Activated naive CD4-positive, alpha-beta T cell treated with Interleukin-2 at 50 U/mL for 16 hours (primary cell): ENCODE measurements at regions not wholly inside any gene's neighbourhood (a gene's known extent, or its start where the extent isn't known, plus 50 kb on each side); places are given as distances from the start of the nearest gene placed in this dataset.
"Not testable (repeated sequence)": the region's sequence is repeated elsewhere in the genome, so short reads cannot be mapped to it uniquely, and the experiment has no call there.

Experiments used
- DNase-seq: peaks from one replicate; pipeline ENCODE4 v3.0.0-alpha.2; 2020

GRCh38 chr5:101929628-101930027 lies 366.5 kb downstream of the SLCO4C1 start:
- no peak for DNase-seq

GRCh38 chr5:101917166-101917565 lies 378.9 kb downstream of the SLCO4C1 start:
- DNase-seq = no peak

DNA sequence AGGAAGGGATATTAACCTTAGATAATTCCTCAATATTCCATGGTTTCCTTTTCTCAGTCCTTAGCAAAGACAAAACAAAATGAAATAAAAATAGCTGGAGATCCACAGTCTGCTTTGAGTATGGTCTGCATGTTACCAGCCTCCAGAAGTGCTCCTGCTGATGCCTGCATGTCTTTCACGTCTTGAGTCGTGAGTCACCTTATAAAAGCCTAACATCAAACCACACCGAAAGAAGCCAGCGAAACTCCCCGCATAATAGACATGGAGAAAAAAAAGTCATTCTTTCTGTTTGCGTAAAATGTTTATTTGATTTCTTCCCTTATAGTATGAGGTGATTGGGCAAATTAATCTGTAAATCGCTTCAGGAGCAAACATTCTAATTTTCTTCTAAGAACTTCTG lies 380.5 kb downstream of the SLCO4C1 start:
- no peak for DNase-seq

- DNase-seq = no peak
Measured at GRCh38 chr5:101904736-101905135, 391.3 kb downstream of the SLCO4C1 start.

- DNase-seq = no peak
Measured at GRCh38 chr5:101897914-101898313, 398.2 kb downstream of the SLCO4C1 start.

DNA sequence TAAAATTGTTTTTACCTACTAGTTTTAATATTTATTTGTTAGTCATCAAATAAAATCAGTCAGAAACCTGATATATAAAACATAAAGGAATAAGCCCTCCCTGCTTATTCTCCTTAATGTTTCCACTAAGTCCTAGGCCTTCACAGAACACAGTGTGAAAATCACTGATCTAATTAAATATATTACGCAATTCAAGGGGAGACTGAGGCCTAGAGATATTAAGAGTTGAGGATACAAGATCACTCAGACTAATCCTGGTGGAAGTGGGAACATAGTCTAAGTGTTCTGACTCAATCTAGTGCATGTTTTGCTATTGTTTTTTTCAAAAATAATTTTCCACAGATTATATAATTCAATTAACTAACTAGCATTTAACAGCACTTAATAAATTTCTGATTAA lies 401.1 kb downstream of the SLCO4C1 start:
- no peak for DNase-seq

- DNase-seq = no peak
Measured at GRCh38 chr5:101878190-101878589, 417.9 kb downstream of the SLCO4C1 start.

- no peak for DNase-seq
Measured at GRCh38 chr5:101877451-101877850, 418.6 kb downstream of the SLCO4C1 start.

- DNase-seq = no peak
Measured at GRCh38 chr5:101866473-101866872, 429.6 kb downstream of the SLCO4C1 start.

DNA sequence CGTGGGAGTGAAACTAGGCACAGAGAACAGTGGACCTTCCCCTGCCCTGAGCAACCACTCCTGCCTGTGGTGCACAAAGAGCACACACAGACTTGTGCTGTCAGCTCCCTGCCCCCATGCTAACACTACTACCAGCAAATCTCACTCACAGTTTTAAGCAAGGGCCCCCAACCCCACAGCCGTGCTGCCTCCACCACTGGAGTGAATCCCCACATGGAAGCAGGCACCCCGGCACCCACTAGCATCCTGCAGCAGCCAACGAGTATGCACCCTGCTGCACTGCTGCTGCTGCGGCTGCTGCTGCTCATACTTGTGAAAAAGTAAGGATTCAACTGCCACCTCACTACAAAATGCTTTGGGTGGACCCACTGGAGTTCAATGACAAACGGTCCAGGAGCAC lies 435.5 kb downstream of the SLCO4C1 start:
- DNase-seq = no peak

DNA sequence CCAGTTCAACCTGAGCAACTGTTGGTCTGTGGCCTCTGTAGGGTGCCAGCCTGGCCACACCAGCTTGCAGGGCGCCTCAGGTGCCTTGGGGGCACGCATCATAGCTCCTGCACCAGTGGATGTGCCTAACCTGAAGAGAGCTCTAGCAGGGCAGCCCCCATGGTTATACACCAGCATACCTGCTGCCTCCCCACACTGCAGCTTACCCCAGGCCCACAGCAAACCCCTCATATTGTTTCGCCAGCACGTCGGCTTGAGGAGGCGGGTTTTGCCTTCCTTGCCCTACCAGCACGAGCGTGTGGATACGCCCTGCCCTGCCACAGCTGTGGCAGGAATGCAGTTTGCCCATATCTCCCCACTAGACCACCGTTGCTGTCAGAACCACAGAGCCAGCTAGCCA lies 435.9 kb downstream of the SLCO4C1 start:
- no peak for DNase-seq

- DNase-seq = no peak
Measured at GRCh38 chr5:101846496-101846895, 449.6 kb downstream of the SLCO4C1 start.

DNA sequence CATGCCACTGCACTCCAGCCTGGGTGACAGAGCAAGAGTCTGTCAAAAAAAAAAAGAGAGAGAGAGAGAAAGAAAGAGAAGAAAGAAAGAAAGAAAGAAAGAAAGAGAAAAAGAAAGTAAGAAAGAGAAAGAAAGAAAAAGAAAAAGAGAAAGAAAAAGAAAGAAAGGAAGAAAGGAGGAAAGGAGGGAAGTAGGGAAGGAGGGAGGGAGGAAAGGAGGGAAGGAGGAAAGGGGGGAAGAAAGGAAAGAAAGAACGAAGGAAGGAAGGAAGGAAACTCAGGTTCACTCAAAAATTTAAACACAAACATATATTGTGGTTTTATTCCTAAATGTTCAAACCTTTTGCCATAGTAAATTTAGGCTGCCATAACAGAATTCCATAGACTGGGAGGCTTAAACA lies 453.0 kb downstream of the SLCO4C1 start:
- no peak for DNase-seq

DNA sequence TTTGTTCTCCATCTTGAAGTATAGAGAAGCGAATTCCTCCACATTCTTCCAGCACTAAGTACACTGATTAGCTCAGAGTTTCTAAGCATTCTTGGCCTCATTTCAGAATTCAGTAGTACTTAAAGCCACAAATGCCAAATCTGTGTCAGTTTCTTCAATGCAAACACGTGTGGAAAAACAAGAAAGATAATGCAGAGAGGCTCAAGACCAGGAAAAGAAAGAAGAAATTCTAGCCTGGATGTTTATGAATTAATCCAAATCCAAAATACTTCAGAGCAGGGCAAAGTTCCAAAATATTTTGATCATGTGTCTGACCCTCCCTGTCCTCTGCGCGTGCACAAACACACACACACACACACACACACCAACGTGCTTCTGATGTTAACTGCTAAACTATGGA lies 457.6 kb downstream of the SLCO4C1 start:
- DNase-seq = no peak

- no peak for DNase-seq
Measured at GRCh38 chr5:101829255-101829654, 466.8 kb downstream of the SLCO4C1 start.

- DNase-seq = no peak
Measured at GRCh38 chr5:101811466-101811865, 484.6 kb downstream of the SLCO4C1 start.

- DNase-seq = no peak
Measured at GRCh38 chr5:101806410-101806809, 489.7 kb downstream of the SLCO4C1 start.

GRCh38 chr5:101796427-101796826 lies 499.7 kb downstream of the SLCO4C1 start:
- DNase-seq = no peak

- no peak for DNase-seq
Measured at GRCh38 chr5:101788797-101789196, 507.3 kb downstream of the SLCO4C1 start.

GRCh38 chr5:101785090-101785489 lies 511.0 kb downstream of the SLCO4C1 start:
- DNase-seq = no peak

GRCh38 chr5:101783241-101784013 lies 512.7 kb downstream of the SLCO4C1 start:
- no peak for DNase-seq

GRCh38 chr5:101782352-101783103 lies 513.6 kb downstream of the SLCO4C1 start:
- no peak for DNase-seq

- no peak for DNase-seq
Measured at GRCh38 chr5:101751105-101751504, 545.0 kb downstream of the SLCO4C1 start.

DNA sequence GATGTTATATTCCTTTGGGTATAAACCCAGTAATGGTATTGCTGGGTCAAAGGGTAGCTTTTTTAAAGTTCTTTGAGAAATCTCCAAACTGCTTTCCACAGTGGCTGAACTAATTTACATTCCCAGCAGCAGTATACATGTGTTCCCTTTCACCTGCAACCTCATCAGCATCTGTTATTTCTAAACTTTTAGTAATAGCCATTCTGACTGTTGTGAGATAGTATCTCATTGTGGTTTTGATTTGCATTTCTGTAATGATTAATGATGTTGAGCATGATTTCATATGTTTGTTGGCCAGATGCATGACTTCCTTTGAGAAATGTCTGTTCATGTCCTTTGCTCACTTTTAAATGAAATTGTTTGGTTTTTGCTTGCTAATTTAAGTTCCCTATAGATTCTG lies 553.1 kb downstream of the SLCO4C1 start:
- not testable (repeated sequence) for DNase-seq

- DNase-seq = no peak
Measured at GRCh38 chr5:101728933-101729332, 567.2 kb downstream of the SLCO4C1 start.
